GM19324 (cell line): ENCODE measurements at regions not wholly inside any gene's neighbourhood (a gene's known extent, or its start where the extent isn't known, plus 50 kb on each side); places are given as distances from the start of the nearest gene placed in this dataset.
"Not testable (repeated sequence)": the region's sequence is repeated elsewhere in the genome, so short reads cannot be mapped to it uniquely, and the experiment has no call there.

ENCODE experiments used
- ATAC-seq: cut with Tn5 transposase; IDR thresholded peaks from one replicate; pipeline ENCODE4 v1.9.1; 2021; ENCODE audit warnings: mild to moderate bottlenecking, moderate library complexity; ENCODE audit not compliant: unreplicated experiment, low FRiP score

- ATAC-seq: no peak
These were observed 99.1 kb upstream of the PRSS16 start for GRCh38 chr6:27148404-27148795.

- no peak for ATAC-seq
These were observed 98.4 kb upstream of the PRSS16 start for GRCh38 chr6:27149150-27149549.

GRCh38 chr6:27154696-27155095 is 92.8 kb upstream of the PRSS16 start:
- no peak for ATAC-seq

GRCh38 chr6:27156874-27157458 is 90.5 kb upstream of the PRSS16 start:
- ATAC-seq: no peak

GRCh38 chr6:27157459-27158315 is 89.8 kb upstream of the PRSS16 start:
- ATAC-seq: no peak

- no peak for ATAC-seq
These were observed 89.2 kb upstream of the PRSS16 start for GRCh38 chr6:27158316-27158643.

- no peak for ATAC-seq
These were observed 87.8 kb upstream of the PRSS16 start for GRCh38 chr6:27159725-27160124.

- no peak for ATAC-seq
These were observed 86.4 kb upstream of the PRSS16 start for GRCh38 chr6:27161115-27161514.

- ATAC-seq: no peak
These were observed 85.9 kb upstream of the PRSS16 start for GRCh38 chr6:27161603-27161945.

- no peak for ATAC-seq
These were observed 85.4 kb upstream of the PRSS16 start for GRCh38 chr6:27161946-27162603.

GRCh38 chr6:27163834-27164233 is 83.7 kb upstream of the PRSS16 start:
- ATAC-seq: no peak

- ATAC-seq: no peak
These were observed 79.4 kb upstream of the PRSS16 start for GRCh38 chr6:27168108-27168507.

GRCh38 chr6:27168586-27169443 is 78.7 kb upstream of the PRSS16 start:
- no peak for ATAC-seq

- not testable (repeated sequence) for ATAC-seq
These were observed 74.8 kb upstream of the PRSS16 start for GRCh38 chr6:27172524-27173231.

- ATAC-seq: not testable (repeated sequence)
These were observed 74.3 kb upstream of the PRSS16 start for GRCh38 chr6:27173232-27173601.

GRCh38 chr6:27174958-27175357 is 72.5 kb upstream of the PRSS16 start:
- no peak for ATAC-seq

GRCh38 chr6:27176096-27176495 is 71.4 kb upstream of the PRSS16 start:
- no peak for ATAC-seq

- ATAC-seq: no peak
These were observed 70.7 kb upstream of the PRSS16 start for GRCh38 chr6:27176523-27177484.
